GM10266 (cell line): ENCODE measurements at regions not wholly inside any gene's neighbourhood (a gene's known extent, or its start where the extent isn't known, plus 50 kb on each side); places are given as distances from the start of the nearest gene placed in this dataset.

Source experiments
- DNase-seq: peaks from one replicate; pipeline ENCODE4 v3.0.0; 2012; ENCODE audit errors: extremely low spot score
- CTCF ChIP-seq: IDR thresholded peaks from 2 replicates; pipeline ENCODE4 v1.5.1; 2012; ENCODE audit warnings: mild to moderate bottlenecking, low read depth; ENCODE audit not compliant: control insufficient read depth, insufficient read depth; ENCODE audit errors: missing control alignments

- no peak for DNase-seq
These were observed 593.5 kb downstream of the TMEM182 start for GRCh38 chr2:103355287-103355686.

GRCh38 chr2:103361712-103362111, 599.9 kb downstream of the TMEM182 start:
- TF ChIP-seq CTCF, result no peak
- DNase-seq, result no peak

More at GRCh38 chr2:103355287-103355686, 593.5 kb downstream of the TMEM182 start:
- no peak for TF ChIP-seq CTCF

DNA sequence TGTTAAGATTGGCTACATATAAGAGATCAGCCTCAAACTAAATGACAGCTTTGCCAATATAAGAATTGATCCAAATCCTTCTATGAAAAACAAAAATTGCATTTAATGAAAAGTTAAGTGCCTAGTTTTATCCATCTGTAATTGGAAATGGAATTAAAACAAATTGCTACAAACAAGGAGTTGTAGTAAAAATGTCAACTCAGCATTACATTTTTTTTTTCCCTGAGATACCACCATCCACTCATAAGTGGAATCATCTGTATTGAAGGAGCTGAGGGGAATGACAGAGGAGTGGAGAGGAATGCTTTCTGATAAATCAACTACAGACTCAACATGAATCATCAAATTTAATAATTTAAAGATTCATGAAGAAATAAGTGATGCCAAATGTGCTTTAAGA, 601.8 kb downstream of the TMEM182 start:
- no peak for DNase-seq
- TF ChIP-seq CTCF, result no peak

DNA sequence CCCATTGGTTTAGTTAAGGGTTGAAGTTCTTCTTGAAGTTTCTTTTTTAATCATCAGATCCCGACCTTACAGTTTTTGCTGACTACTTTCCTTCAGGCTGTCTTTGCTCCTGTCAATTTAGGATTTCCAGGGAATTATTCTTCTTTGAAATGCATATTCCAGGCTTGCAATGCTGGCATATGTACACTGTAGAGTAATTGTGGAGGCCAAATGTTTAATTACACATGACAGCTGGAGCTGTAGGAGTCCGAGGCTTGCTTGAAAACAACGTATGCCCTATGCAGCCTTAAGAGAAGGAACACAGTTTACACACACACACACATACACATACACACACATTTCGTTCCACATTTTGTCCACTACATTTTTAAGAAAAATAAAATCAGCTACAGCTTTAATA, 602.3 kb downstream of the TMEM182 start:
- no peak for DNase-seq
- no peak for TF ChIP-seq CTCF

GRCh38 chr2:103365071-103365470, 603.2 kb downstream of the TMEM182 start:
- no peak for TF ChIP-seq CTCF
- DNase-seq, result no peak

DNA sequence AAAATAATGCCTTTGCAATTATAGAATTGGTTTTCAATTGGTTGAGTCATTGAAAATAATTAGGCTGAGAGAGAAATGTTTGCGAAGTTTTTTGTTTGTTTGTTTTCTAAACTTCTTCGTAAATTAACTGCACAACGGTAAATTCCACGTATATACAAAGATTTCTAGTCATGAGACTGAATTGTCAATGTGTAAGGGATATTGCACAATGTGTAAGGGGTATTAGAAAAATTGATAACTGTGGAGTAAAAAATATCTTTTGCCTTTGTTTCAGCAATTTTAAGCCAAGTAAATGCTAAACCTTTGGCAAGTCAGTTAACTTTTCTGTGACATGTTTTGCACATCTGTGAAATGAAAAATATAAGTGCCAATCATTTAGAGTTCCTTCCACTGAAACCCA, 606.0 kb downstream of the TMEM182 start:
- TF ChIP-seq CTCF, result no peak
- DNase-seq, result no peak

DNA sequence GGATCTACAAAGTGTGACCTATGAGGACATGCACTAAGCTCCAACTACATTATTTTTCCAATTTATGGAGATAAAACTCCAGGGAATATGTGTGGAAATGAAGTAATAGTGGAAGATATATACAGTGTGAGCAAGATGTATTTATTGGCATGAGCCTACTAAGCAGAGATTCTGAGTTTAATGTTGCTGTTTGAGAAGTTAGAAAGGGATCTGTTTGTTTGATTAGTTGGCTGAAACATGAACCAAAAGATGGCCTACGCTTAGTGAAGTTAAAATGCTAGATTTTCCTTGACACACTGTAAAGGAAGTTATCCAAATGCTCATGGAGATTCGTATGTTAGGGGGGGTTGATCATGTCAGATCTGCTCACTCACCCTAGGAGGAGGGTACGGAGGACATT, 621.7 kb downstream of the TMEM182 start:
- TF ChIP-seq CTCF, result no peak
- no peak for DNase-seq
